ENCODE measurements at regions not wholly inside any gene's neighbourhood (a gene's known extent, or its start where the extent isn't known, plus 50 kb on each side); places are given as distances from the start of the nearest gene placed in this dataset.

DNA sequence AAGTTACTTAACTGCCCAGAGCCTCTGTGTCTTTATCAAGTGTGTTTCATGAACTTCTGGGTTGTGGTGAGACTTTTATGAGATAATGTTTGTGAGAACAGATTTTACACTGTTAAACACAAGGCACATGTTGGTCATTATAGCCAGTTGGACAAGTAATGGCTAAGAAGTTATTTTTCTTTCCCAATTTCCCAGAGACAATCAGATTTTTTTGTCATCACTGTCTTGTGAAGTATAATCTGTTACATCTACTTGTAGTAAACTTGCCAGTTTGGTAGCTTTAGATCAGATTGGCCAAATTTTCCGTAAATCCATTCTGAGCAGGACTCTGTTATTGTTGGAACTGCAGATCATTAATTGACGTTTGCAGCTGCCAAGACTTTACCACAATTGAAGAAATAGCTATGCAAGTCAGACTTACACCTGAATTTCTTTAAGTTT is 838.8 kb downstream of the SLC4A3 start:
- Histone ChIP-seq H3K4me2 (no peak overlapping the region), H2AFZ (no peak overlapping the region), H3K9me2 (replicated peaks; ENCODE audit: insufficient read depth) (no peaks in the 10 kb centered on the region), H3K36me3 (replicated peaks; ENCODE audit: insufficient read depth, low read depth) (no peaks in the 10 kb centered on the region), H3K79me2 (no peaks in the 10 kb centered on the region), H3K27me3 (no peaks in the 10 kb centered on the region), H4K20me1 (ENCODE audit: insufficient read depth, poor library complexity, severe bottlenecking) (no peaks in the 10 kb centered on the region), H3K4me1 (ENCODE audit: insufficient read depth) (peaks cover 6% of the 10 kb centered on the region), H3K9me3 (ENCODE audit: low read depth) (no peaks in the 10 kb centered on the region), H3K4me3 (no peak overlapping the region), H3K27ac (no peak overlapping the region)
- DNase-seq (ENCODE audit: low spot score) = no peak
- WGBS (ENCODE audit: low lambda C conversion rate, missing lambda C conversion rate) = 26% methylated on average over 2 of the region's 2 CpGs
- TF ChIP-seq CTCF (IDR thresholded peaks at IDR 0.05; ENCODE audit: poor library complexity) = no peak

- H3K27me3 ChIP-seq = no peaks in the 10 kb centered on the region
- no peaks in the 10 kb centered on the region for H3K9me2 ChIP-seq (replicated peaks; ENCODE audit: insufficient read depth)
- DNase-seq (ENCODE audit: low spot score) = no peak
- no peak overlapping the region for H3K4me3 ChIP-seq
- H3K36me3 ChIP-seq (replicated peaks; ENCODE audit: insufficient read depth, low read depth) = no peaks in the 10 kb centered on the region
- H4K20me1 ChIP-seq (ENCODE audit: insufficient read depth, poor library complexity, severe bottlenecking) = no peaks in the 10 kb centered on the region
- no peak overlapping the region for H3K4me2 ChIP-seq
- no peak overlapping the region for H2AFZ ChIP-seq
- H3K4me1 ChIP-seq (ENCODE audit: insufficient read depth) = peaks cover 6% of the 10 kb centered on the region
- H3K27ac ChIP-seq = no peak overlapping the region
- no peaks in the 10 kb centered on the region for H3K79me2 ChIP-seq
- no peaks in the 10 kb centered on the region for H3K9me3 ChIP-seq (ENCODE audit: low read depth)
- 79% methylated on average over 4 of the region's 4 CpGs for WGBS (ENCODE audit: low lambda C conversion rate, missing lambda C conversion rate)
- TF ChIP-seq EZH2 (IDR thresholded peaks at IDR 0.05; ENCODE audit: borderline replicate concordance) (no peak), CTCF (IDR thresholded peaks at IDR 0.05; ENCODE audit: poor library complexity) (no peak), EZH2phosphoT487 (IDR thresholded peaks at IDR 0.05; ENCODE audit: low read depth, severe bottlenecking, unreplicated experiment) (no peak)
These were observed 841.8 kb downstream of the SLC4A3 start for GRCh38 chr2:220469201-220469600.

DNA sequence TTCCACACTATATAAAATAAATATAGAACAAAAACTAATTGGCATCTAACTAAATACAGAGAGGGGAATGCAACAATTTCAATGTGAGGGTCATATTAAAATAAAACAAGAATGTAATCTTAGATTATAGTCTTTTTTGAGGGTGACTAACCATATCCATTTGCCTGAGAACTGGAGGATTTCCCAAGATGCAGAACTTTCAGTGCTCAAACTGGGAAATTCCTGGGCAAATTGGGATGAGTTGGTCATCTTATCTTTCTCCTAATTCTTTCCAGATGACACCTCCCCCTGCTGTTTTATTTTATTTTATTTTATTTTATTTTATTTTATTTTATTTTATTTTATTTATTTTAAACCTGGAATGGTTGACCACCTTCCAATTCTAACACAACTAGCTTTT is 846.2 kb downstream of the SLC4A3 start:
- no peak for TF ChIP-seq EZH2 (IDR thresholded peaks at IDR 0.05; ENCODE audit: borderline replicate concordance)
- no peak for TF ChIP-seq EZH2phosphoT487 (IDR thresholded peaks at IDR 0.05; ENCODE audit: low read depth, severe bottlenecking, unreplicated experiment)
- no peak for TF ChIP-seq CTCF (IDR thresholded peaks at IDR 0.05; ENCODE audit: poor library complexity)
- Histone ChIP-seq H3K4me1 (ENCODE audit: insufficient read depth) (no peaks in the 10 kb centered on the region), H3K27me3 (no peaks in the 10 kb centered on the region), H3K9me3 (ENCODE audit: low read depth) (no peaks in the 10 kb centered on the region), H3K9me2 (replicated peaks; ENCODE audit: insufficient read depth) (no peaks in the 10 kb centered on the region), H3K4me3 (no peak overlapping the region), H3K4me2 (no peak overlapping the region), H3K36me3 (replicated peaks; ENCODE audit: insufficient read depth, low read depth) (no peaks in the 10 kb centered on the region), H3K79me2 (no peaks in the 10 kb centered on the region), H2AFZ (no peak overlapping the region), H3K27ac (no peak overlapping the region), H4K20me1 (ENCODE audit: insufficient read depth, poor library complexity, severe bottlenecking) (no peaks in the 10 kb centered on the region)
- no peak for DNase-seq (ENCODE audit: low spot score)

GRCh38 chr2:220476877-220477276 is 849.4 kb downstream of the SLC4A3 start:
- WGBS (ENCODE audit: low lambda C conversion rate, missing lambda C conversion rate) = 73% methylated on average over 4 of the region's 4 CpGs
- H3K4me1 ChIP-seq (ENCODE audit: insufficient read depth) = no peaks in the 10 kb centered on the region
- no peaks in the 10 kb centered on the region for H3K9me2 ChIP-seq (replicated peaks; ENCODE audit: insufficient read depth)
- no peaks in the 10 kb centered on the region for H3K79me2 ChIP-seq
- no peak overlapping the region for H3K4me2 ChIP-seq
- no peak overlapping the region for H3K4me3 ChIP-seq
- TF ChIP-seq EZH2phosphoT487 (IDR thresholded peaks at IDR 0.05; ENCODE audit: low read depth, severe bottlenecking, unreplicated experiment) (no peak), CTCF (IDR thresholded peaks at IDR 0.05; ENCODE audit: poor library complexity) (no peak), EZH2 (IDR thresholded peaks at IDR 0.05; ENCODE audit: borderline replicate concordance) (no peak)
- no peaks in the 10 kb centered on the region for H3K27me3 ChIP-seq
- no peak overlapping the region for H2AFZ ChIP-seq
- no peaks in the 10 kb centered on the region for H4K20me1 ChIP-seq (ENCODE audit: insufficient read depth, poor library complexity, severe bottlenecking)
- H3K9me3 ChIP-seq (ENCODE audit: low read depth) = no peaks in the 10 kb centered on the region
- DNase-seq (ENCODE audit: low spot score) = no peak
- H3K27ac ChIP-seq = no peak overlapping the region
- no peaks in the 10 kb centered on the region for H3K36me3 ChIP-seq (replicated peaks; ENCODE audit: insufficient read depth, low read depth)

Measured in hepatocyte (in vitro differentiated cells).